Endothelial cell (in vitro differentiated cells): ENCODE measurements at regions not wholly inside any gene's neighbourhood (a gene's known extent, or its start where the extent isn't known, plus 50 kb on each side); places are given as distances from the start of the nearest gene placed in this dataset.
"Not testable (repeated sequence)": the region's sequence is repeated elsewhere in the genome, so short reads cannot be mapped to it uniquely, and the experiment has no call there.

Source experiments
- DNase-seq: peaks from one replicate; pipeline ENCODE4 v3.0.0; 2021; ENCODE audit warnings: low spot score
- H3K27ac Mint-ChIP-seq: one replicate; pipeline ENCODE4 v1.8.0; 2021; ENCODE audit warnings: mixed read lengths, inconsistent platforms; ENCODE audit not compliant: unreplicated experiment
- H3K27me3 Mint-ChIP-seq: one replicate; pipeline ENCODE4 v1.8.0; 2021; ENCODE audit warnings: mild to moderate bottlenecking, moderate library complexity, mixed read lengths, inconsistent platforms; ENCODE audit not compliant: unreplicated experiment
- H3K36me3 Mint-ChIP-seq: one replicate; pipeline ENCODE4 v1.8.0; 2021; ENCODE audit warnings: mild to moderate bottlenecking, low read depth, mixed read lengths, inconsistent platforms; ENCODE audit not compliant: unreplicated experiment
- H3K4me1 Mint-ChIP-seq: one replicate; pipeline ENCODE4 v1.8.0; 2021; ENCODE audit warnings: mild to moderate bottlenecking, mixed read lengths, inconsistent platforms; ENCODE audit not compliant: unreplicated experiment
- H3K4me3 Mint-ChIP-seq: one replicate; pipeline ENCODE4 v1.8.0; 2021; ENCODE audit warnings: mild to moderate bottlenecking, mixed read lengths, inconsistent platforms; ENCODE audit not compliant: unreplicated experiment
- H3K9me3 Mint-ChIP-seq: one replicate; pipeline ENCODE4 v1.8.0; 2021; ENCODE audit warnings: mixed read lengths, inconsistent platforms; ENCODE audit not compliant: unreplicated experiment
- TF ChIP-seq, protein P1 (sequence below): fragments of 200-600 bp; sonication (generic); IDR thresholded peaks from one replicate; pipeline ENCODE4 v1.5.0; 2021; ENCODE audit warnings: antibody characterized with exemption; ENCODE audit not compliant: unreplicated experiment

DNA sequence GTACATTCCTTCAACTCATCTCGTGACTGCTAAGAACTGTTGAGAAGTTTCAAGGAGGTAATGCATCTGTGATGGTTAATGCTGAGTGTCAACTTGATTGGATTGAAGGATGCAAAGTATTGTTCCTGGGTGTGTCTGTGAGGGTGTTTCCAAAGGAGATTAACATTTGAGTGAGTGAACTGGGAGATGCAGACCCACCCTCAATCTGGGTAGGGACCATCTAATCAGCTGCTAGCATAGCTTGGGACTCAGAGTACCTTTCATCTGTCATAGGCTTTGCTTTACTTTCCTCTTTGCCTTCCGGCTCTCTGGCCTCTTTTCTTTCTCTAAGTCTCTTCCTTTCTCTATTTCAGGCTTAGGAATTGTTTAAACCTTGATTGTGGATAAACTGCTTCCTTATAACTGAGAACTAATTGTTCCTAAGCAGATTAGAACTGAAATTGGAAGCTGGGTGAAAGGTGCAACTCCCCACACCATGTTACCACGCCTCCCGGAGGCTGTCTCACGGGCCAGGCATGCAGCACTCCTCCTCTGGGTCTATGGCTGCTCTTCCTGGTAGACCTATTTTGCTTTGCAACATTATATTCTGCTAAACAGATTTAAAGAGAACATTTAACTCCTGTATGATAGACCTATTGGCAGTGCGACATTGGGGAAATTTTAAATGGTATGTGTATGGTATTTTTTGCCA lies 298.2 kb downstream of the CCSER2 start:
- Mint-ChIP-seq H3K27ac (no peak overlapping the region), H3K4me3 (no peak overlapping the region), H3K27me3 (peaks cover 3% of the 10 kb centered on the region), H3K36me3 (no peaks in the 10 kb centered on the region), H3K4me1 (no peaks in the 10 kb centered on the region), H3K9me3 (no peaks in the 10 kb centered on the region)
- DNase-seq: no peak
- TF ChIP-seq, protein P1, sequence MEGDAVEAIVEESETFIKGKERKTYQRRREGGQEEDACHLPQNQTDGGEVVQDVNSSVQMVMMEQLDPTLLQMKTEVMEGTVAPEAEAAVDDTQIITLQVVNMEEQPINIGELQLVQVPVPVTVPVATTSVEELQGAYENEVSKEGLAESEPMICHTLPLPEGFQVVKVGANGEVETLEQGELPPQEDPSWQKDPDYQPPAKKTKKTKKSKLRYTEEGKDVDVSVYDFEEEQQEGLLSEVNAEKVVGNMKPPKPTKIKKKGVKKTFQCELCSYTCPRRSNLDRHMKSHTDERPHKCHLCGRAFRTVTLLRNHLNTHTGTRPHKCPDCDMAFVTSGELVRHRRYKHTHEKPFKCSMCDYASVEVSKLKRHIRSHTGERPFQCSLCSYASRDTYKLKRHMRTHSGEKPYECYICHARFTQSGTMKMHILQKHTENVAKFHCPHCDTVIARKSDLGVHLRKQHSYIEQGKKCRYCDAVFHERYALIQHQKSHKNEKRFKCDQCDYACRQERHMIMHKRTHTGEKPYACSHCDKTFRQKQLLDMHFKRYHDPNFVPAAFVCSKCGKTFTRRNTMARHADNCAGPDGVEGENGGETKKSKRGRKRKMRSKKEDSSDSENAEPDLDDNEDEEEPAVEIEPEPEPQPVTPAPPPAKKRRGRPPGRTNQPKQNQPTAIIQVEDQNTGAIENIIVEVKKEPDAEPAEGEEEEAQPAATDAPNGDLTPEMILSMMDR: no peak

DNA sequence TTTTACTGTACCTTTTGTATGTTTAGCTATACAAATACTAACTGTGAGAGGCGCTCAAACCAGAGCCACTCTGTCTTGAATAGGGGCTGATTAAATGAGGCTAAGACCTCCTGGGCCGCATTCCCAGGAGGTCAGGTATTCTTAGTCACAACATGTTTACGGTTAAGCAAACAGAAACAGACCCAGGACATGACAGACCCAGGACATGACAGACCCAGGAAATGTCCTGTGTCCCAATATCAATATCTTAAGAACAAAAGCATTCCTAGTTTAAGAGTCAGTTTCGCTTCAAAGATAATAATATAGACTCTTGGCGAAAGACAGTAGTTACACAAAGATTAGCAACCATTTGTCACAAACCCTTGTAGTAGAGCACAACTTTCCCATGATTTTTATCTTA lies 304.5 kb downstream of the CCSER2 start:
- Mint-ChIP-seq H3K4me3 (no peak overlapping the region), H3K36me3 (no peaks in the 10 kb centered on the region), H3K27me3 (no peaks in the 10 kb centered on the region), H3K27ac (no peak overlapping the region), H3K9me3 (no peaks in the 10 kb centered on the region), H3K4me1 (no peaks in the 10 kb centered on the region)
- TF ChIP-seq, protein P1: no peak
- no peak for DNase-seq

DNA sequence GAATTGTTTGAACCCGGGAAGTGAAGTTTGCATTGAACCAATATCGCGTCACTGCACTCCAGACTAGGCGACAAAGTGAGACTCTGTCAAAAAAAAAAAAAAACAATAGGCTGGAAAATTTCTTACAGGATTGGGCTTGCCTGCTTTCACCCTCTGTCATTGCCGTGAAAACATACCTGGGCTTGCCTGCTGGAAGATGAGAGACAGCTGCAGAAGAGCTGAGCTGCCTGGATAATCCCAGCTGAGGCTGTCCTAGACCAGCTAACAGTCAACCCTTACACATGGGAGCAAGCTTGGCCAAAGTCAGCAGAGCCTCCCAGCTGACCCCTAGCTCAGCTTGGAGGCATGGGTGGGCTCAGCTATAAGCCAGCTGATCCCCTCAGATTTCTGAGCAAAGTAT lies 306.2 kb downstream of the CCSER2 start:
- H3K9me3 Mint-ChIP-seq: no peaks in the 10 kb centered on the region
- no peak overlapping the region for H3K4me3 Mint-ChIP-seq

DNA sequence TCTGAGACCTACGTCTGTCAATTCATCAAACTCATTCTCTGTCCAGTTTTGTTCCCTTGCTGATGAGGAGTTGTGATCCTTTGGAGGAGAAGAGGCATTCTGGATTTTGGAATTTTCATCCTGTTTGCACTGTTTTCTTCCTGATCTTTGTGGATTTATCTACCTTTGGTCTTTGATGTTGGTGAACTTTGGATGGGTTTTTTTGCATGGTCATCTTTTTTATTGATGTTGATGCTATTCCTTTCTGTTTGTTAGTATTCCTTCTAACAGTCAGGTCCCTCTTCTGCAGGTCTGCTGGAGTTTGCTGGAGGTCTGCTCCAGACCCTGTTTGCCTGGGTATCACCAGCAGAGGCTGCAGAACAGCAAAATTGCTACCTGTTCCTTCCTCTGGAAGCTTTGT lies 322.2 kb downstream of the CCSER2 start:
- not testable (repeated sequence) for H3K27me3 Mint-ChIP-seq, H3K36me3 Mint-ChIP-seq, H3K4me3 Mint-ChIP-seq, H3K9me3 Mint-ChIP-seq, H3K4me1 Mint-ChIP-seq, H3K27ac Mint-ChIP-seq, DNase-seq

More for the DNA sequence above, 306.2 kb downstream of the CCSER2 start:
- TF ChIP-seq, protein P1: no peak
- no peaks in the 10 kb centered on the region for H3K4me1 Mint-ChIP-seq
- H3K36me3 Mint-ChIP-seq: no peaks in the 10 kb centered on the region
- no peak for DNase-seq
- H3K27me3 Mint-ChIP-seq: peaks cover 3% of the 10 kb centered on the region
- H3K27ac Mint-ChIP-seq: no peak overlapping the region

DNA sequence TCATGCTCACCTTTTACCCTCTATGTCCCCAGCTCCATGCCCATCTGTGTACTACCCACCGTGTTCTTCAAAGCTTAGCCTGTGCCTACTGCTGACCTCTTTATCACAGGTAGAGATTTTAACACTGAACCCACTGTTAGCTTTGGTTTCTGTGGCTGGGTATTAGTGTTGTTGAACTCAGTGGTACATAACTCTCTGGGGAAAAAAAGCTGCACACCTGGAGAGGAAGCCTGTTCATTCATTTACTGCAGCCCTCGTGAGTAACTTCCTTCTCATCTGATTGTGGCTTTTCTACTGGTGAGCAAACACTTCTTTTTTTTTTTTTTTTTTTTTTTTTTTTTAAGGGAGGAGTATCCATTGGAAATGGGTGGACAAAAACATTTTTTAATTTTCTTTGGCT lies 326.3 kb downstream of the CCSER2 start:
- Mint-ChIP-seq H3K4me1 (no peaks in the 10 kb centered on the region), H3K4me3 (no peak overlapping the region), H3K9me3 (no peaks in the 10 kb centered on the region), H3K36me3 (no peaks in the 10 kb centered on the region), H3K27ac (no peak overlapping the region), H3K27me3 (peaks cover 2% of the 10 kb centered on the region)
- no peak for DNase-seq
- TF ChIP-seq, protein P1: no peak
